EL (cell line): ENCODE measurements at regions not wholly inside any gene's neighbourhood (a gene's known extent, or its start where the extent isn't known, plus 50 kb on each side); places are given as distances from the start of the nearest gene placed in this dataset.

Source experiments
- DNase-seq: peaks from one replicate; pipeline ENCODE4 v3.0.0-alpha.2; 2016

- no peak for DNase-seq
Observed at GRCh38 chr5:105460721-105461120, 1898.1 kb upstream of the NUDT12 start.

GRCh38 chr5:105453216-105453807 is 1890.7 kb upstream of the NUDT12 start:
- DNase-seq = no peak

- DNase-seq = no peak
Observed at GRCh38 chr5:105448271-105448670, 1885.7 kb upstream of the NUDT12 start.

GRCh38 chr5:105430516-105430915 is 1867.9 kb upstream of the NUDT12 start:
- DNase-seq = no peak

GRCh38 chr5:105428451-105429380 is 1866.1 kb upstream of the NUDT12 start:
- no peak for DNase-seq

- DNase-seq = no peak
Observed at GRCh38 chr5:105414067-105414466, 1851.5 kb upstream of the NUDT12 start.

GRCh38 chr5:105413406-105413990 is 1850.9 kb upstream of the NUDT12 start:
- no peak for DNase-seq

GRCh38 chr5:105409695-105410094 is 1847.1 kb upstream of the NUDT12 start:
- no peak for DNase-seq

- no peak for DNase-seq
Observed at GRCh38 chr5:105407200-105407599, 1844.6 kb upstream of the NUDT12 start.

GRCh38 chr5:105397749-105398148 is 1835.2 kb upstream of the NUDT12 start:
- no peak for DNase-seq

- DNase-seq = no peak
Observed at GRCh38 chr5:105392710-105393149, 1830.1 kb upstream of the NUDT12 start.

- no peak for DNase-seq
Observed at GRCh38 chr5:105392122-105392709, 1829.6 kb upstream of the NUDT12 start.

GRCh38 chr5:105380126-105380525 is 1817.5 kb upstream of the NUDT12 start:
- DNase-seq = no peak

- DNase-seq = no peak
Observed at GRCh38 chr5:105371169-105371568, 1808.6 kb upstream of the NUDT12 start.

GRCh38 chr5:105350486-105351140 is 1788.0 kb upstream of the NUDT12 start:
- no peak for DNase-seq

- no peak for DNase-seq
Observed at GRCh38 chr5:105331558-105331957, 1769.0 kb upstream of the NUDT12 start.

- DNase-seq = no peak
Observed at GRCh38 chr5:105330185-105330584, 1767.6 kb upstream of the NUDT12 start.

- no peak for DNase-seq
Observed at GRCh38 chr5:105304859-105305258, 1742.3 kb upstream of the NUDT12 start.

GRCh38 chr5:105288946-105289345 is 1726.4 kb upstream of the NUDT12 start:
- DNase-seq = no peak

- no peak for DNase-seq
Observed at GRCh38 chr5:105283134-105283533, 1720.5 kb upstream of the NUDT12 start.

- no peak for DNase-seq
Observed at GRCh38 chr5:105274079-105274478, 1711.5 kb upstream of the NUDT12 start.

- DNase-seq = no peak
Observed at GRCh38 chr5:105263515-105263914, 1700.9 kb upstream of the NUDT12 start.
